GM23338 (cell line): ENCODE measurements at regions not wholly inside any gene's neighbourhood (a gene's known extent, or its start where the extent isn't known, plus 50 kb on each side); places are given as distances from the start of the nearest gene placed in this dataset.

Experiments used
- ATAC-seq: fragments of 200-7000 bp; cut with Tn5 transposase; 3 replicates; pipeline ENCODE4 v1.9.1; 2020
- DNase-seq: peaks from one replicate; pipeline ENCODE4 v3.0.0-alpha.2; 2015; ENCODE audit warnings: low spot score
- H2AFZ ChIP-seq: fragments of 200-600 bp; sonication (generic); 2 replicates; pipeline ENCODE4 v1.8.0; 2016; ENCODE audit warnings: antibody characterized with exemption, mild to moderate bottlenecking, moderate library complexity
- H3F3A ChIP-seq: fragments of 200-600 bp; sonication (generic); replicated peaks from 2 replicates; pipeline ENCODE4 v1.8.0; 2017; ENCODE audit warnings: antibody characterized with exemption, mixed run types, low read depth
- H3K27ac ChIP-seq: fragments of 200-600 bp; sonication (generic); 2 replicates; pipeline ENCODE4 v1.6.1; 2016; ENCODE audit warnings: low read depth
- H3K27me3 ChIP-seq: fragments of 200-600 bp; sonication (generic); 2 replicates; pipeline ENCODE4 v1.8.0; 2016; ENCODE audit warnings: mild to moderate bottlenecking, mixed run types, moderate library complexity; ENCODE audit not compliant: insufficient read depth
- H3K36me3 ChIP-seq: fragments of 200-600 bp; sonication (generic); 2 replicates; pipeline ENCODE4 v1.8.0; 2016; ENCODE audit warnings: mild to moderate bottlenecking; ENCODE audit not compliant: insufficient read depth
- H3K4me1 ChIP-seq: fragments of 200-600 bp; sonication (generic); 2 replicates; pipeline ENCODE4 v1.8.0; 2016; ENCODE audit warnings: mild to moderate bottlenecking, moderate library complexity; ENCODE audit not compliant: insufficient read depth
- H3K4me2 ChIP-seq: fragments of 200-600 bp; sonication (generic); 2 replicates; pipeline ENCODE4 v1.7.1; 2017; ENCODE audit warnings: mixed run types
- H3K4me3 ChIP-seq: fragments of 200-600 bp; sonication (generic); 2 replicates; pipeline ENCODE4 v1.6.1; 2016; ENCODE audit warnings: mixed run types
- H3K79me2 ChIP-seq: fragments of 200-600 bp; sonication (generic); replicated peaks from 2 replicates; pipeline ENCODE4 v1.8.0; 2017; ENCODE audit warnings: mild to moderate bottlenecking; ENCODE audit not compliant: insufficient read depth
- H3K9me2 ChIP-seq: fragments of 200-600 bp; sonication (generic); 2 replicates; pipeline ENCODE4 v1.8.0; 2017; ENCODE audit not compliant: insufficient read depth
- H4K20me1 ChIP-seq: fragments of 200-600 bp; sonication (generic); replicated peaks from 2 replicates; pipeline ENCODE4 v1.8.0; 2017; ENCODE audit warnings: mild to moderate bottlenecking; ENCODE audit not compliant: insufficient read depth
- H3K27ac Mint-ChIP-seq: 2 replicates; pipeline ENCODE4 v1.8.0; 2020; ENCODE audit warnings: inconsistent platforms, mild to moderate bottlenecking, moderate library complexity, mixed read lengths
- H3K27me3 Mint-ChIP-seq: 3 replicates; pipeline ENCODE4 v1.8.0; 2022; ENCODE audit warnings: low read depth, mild to moderate bottlenecking, moderate library complexity, mixed read lengths, inconsistent platforms; ENCODE audit not compliant: insufficient read depth, poor library complexity
- H3K36me3 Mint-ChIP-seq: 3 replicates; pipeline ENCODE4 v1.8.0; 2021; ENCODE audit warnings: low read depth, mild to moderate bottlenecking, inconsistent platforms, moderate library complexity, mixed read lengths
- H3K4me1 Mint-ChIP-seq: 3 replicates; pipeline ENCODE4 v1.8.0; 2020; ENCODE audit warnings: mild to moderate bottlenecking, inconsistent platforms, mixed read lengths
- H3K4me3 Mint-ChIP-seq: 3 replicates; pipeline ENCODE4 v1.8.0; 2021; ENCODE audit warnings: moderate library complexity, mild to moderate bottlenecking, inconsistent platforms, mixed read lengths
- H3K9me3 Mint-ChIP-seq: 3 replicates; pipeline ENCODE4 v1.8.0; 2020; ENCODE audit warnings: moderate library complexity, mild to moderate bottlenecking, inconsistent platforms, mixed read lengths
- CREB1 ChIP-seq: fragments of 250-450 bp; sonication (Bioruptor Pico); IDR thresholded peaks from 2 replicates; pipeline ENCODE4 v1.5.0; 2020; ENCODE audit warnings: low read depth, mild to moderate bottlenecking, moderate library complexity
- CTCF ChIP-seq, 2 experiments: fragments of 200-600 bp in 1 of 2; sonication (generic) in 1 of 2; conservative IDR thresholded peaks; 2 replicates each; pipeline versions ENCODE4 v1.5.1 to v1.6.1; 2016 to 2017; ENCODE audit warnings: antibody characterized with exemption in 2 of 2, low read depth in 2 of 2, mild to moderate bottlenecking in 2 of 2, moderate library complexity in 1 of 2
- EZH2 ChIP-seq: fragments of 200-600 bp; sonication (generic); IDR thresholded peaks from one replicate; pipeline ENCODE4 v1.8.0; 2017; ENCODE audit warnings: antibody characterized with exemption, mild to moderate bottlenecking, low read depth; ENCODE audit not compliant: unreplicated experiment
- EZH2phosphoT487 ChIP-seq: fragments of 200-600 bp; sonication (generic); IDR thresholded peaks from one replicate; pipeline ENCODE4 v1.8.1; 2018; ENCODE audit warnings: antibody characterized with exemption; ENCODE audit not compliant: unreplicated experiment
- JUNB ChIP-seq: IDR thresholded peaks from one replicate; pipeline ENCODE4 v1.6.1; 2016; ENCODE audit warnings: antibody characterized with exemption; ENCODE audit not compliant: unreplicated experiment
- NANOG ChIP-seq: IDR thresholded peaks from 2 replicates; pipeline ENCODE4 v1.6.1; 2016; ENCODE audit warnings: antibody characterized with exemption, borderline replicate concordance
- POLR2AphosphoS5 ChIP-seq: IDR thresholded peaks from 2 replicates; pipeline ENCODE4 v1.6.1; 2016; ENCODE audit warnings: antibody characterized with exemption, low read depth
- REST ChIP-seq: IDR thresholded peaks from one replicate; pipeline ENCODE4 v1.6.1; 2018; ENCODE audit warnings: antibody characterized with exemption; ENCODE audit not compliant: unreplicated experiment
- STAT1 ChIP-seq: IDR thresholded peaks from one replicate; pipeline ENCODE4 v1.6.1; 2016; ENCODE audit warnings: antibody characterized with exemption; ENCODE audit not compliant: unreplicated experiment
- ZNF114 ChIP-seq: fragments of 250-450 bp; sonication (Bioruptor Pico); IDR thresholded peaks from 2 replicates; pipeline ENCODE4 v1.5.0; 2020; ENCODE audit warnings: mild to moderate bottlenecking, moderate library complexity
- ZNF331 ChIP-seq: fragments of 250-450 bp; sonication (Bioruptor Pico); IDR thresholded peaks from 2 replicates; pipeline ENCODE4 v1.5.0; 2020; ENCODE audit warnings: low read depth, mild to moderate bottlenecking, moderate library complexity
- ZNF462 ChIP-seq: fragments of 250-450 bp; sonication (Bioruptor Pico); IDR thresholded peaks from 2 replicates; pipeline ENCODE4 v1.5.0; 2020; ENCODE audit warnings: mild to moderate bottlenecking, moderate library complexity
- TF ChIP-seq, protein P1 (sequence below): IDR thresholded peaks from 2 replicates; pipeline ENCODE4 v1.6.1; 2016; ENCODE audit warnings: antibody characterized with exemption

GRCh38 chrX:20668550-20668949 is 401.8 kb upstream of the RPS6KA3 start:
- H3K4me2 ChIP-seq, result no peak overlapping the region
- H3F3A ChIP-seq, result no peaks in the 10 kb centered on the region
- H3K4me3 ChIP-seq, result no peak overlapping the region
- no peaks in the 10 kb centered on the region for H3K9me2 ChIP-seq
- H3K27ac ChIP-seq, result no peak overlapping the region
- no peak overlapping the region for H2AFZ ChIP-seq
- H3K9me3 Mint-ChIP-seq, result no peaks in the 10 kb centered on the region
- H3K36me3 Mint-ChIP-seq, result no peaks in the 10 kb centered on the region
- TF ChIP-seq, protein P1, sequence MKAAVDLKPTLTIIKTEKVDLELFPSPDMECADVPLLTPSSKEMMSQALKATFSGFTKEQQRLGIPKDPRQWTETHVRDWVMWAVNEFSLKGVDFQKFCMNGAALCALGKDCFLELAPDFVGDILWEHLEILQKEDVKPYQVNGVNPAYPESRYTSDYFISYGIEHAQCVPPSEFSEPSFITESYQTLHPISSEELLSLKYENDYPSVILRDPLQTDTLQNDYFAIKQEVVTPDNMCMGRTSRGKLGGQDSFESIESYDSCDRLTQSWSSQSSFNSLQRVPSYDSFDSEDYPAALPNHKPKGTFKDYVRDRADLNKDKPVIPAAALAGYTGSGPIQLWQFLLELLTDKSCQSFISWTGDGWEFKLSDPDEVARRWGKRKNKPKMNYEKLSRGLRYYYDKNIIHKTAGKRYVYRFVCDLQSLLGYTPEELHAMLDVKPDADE, result no peak
- TF ChIP-seq ZNF331 (CRISPR knock-in tag) (no peak), STAT1 (no peak), JUNB (no peak), CTCF (conservative IDR thresholded peaks at IDR 0.05; ENCODE audit: low read depth in 2 of 2) (no peak), ZNF462 (no peak), EZH2phosphoT487 (no peak), CREB1 (CRISPR knock-in tag) (no peak), POLR2AphosphoS5 (no peak), NANOG (no peak), EZH2 (no peak), REST (no peak), ZNF114 (CRISPR knock-in tag) (no peak)
- H3K27me3 ChIP-seq, result no peaks in the 10 kb centered on the region
- no peaks in the 10 kb centered on the region for H3K4me1 ChIP-seq
- H3K4me1 Mint-ChIP-seq, result peaks cover 9% of the 10 kb centered on the region; the same call in 2 of the 3 replicates
- no peaks in the 10 kb centered on the region for H3K36me3 ChIP-seq
- ATAC-seq (no peak), DNase-seq (no peak)
- H3K27me3 Mint-ChIP-seq, result no peaks in the 10 kb centered on the region
- no peak overlapping the region for H3K4me3 Mint-ChIP-seq
- H4K20me1 ChIP-seq, result no peaks in the 10 kb centered on the region
- no peak overlapping the region for H3K27ac Mint-ChIP-seq
- H3K79me2 ChIP-seq, result no peaks in the 10 kb centered on the region
